SK-N-MC (cell line): ENCODE measurements at regions not wholly inside any gene's neighbourhood (a gene's known extent, or its start where the extent isn't known, plus 50 kb on each side); places are given as distances from the start of the nearest gene placed in this dataset.

Source experiments
- DNase-seq: peaks from one replicate; pipeline ENCODE4 v3.0.0-alpha.2; 2011; ENCODE audit warnings: low read depth, low spot score
- H3K27ac ChIP-seq: fragments of 200-600 bp; sonication (generic); 2 replicates; pipeline ENCODE4 v1.5.1; 2016; ENCODE audit warnings: mixed run types
- H3K36me3 ChIP-seq: fragments of 200-600 bp; sonication (generic); 2 replicates; pipeline ENCODE4 v1.6.1; 2017; ENCODE audit warnings: antibody characterized with exemption, low read length, mixed read lengths; ENCODE audit not compliant: insufficient read depth
- H3K4me3 ChIP-seq: fragments of 200-600 bp; sonication (generic); 2 replicates; pipeline ENCODE4 v1.5.1; 2016
- H3K9ac ChIP-seq: fragments of 200-600 bp; sonication (generic); 2 replicates; pipeline ENCODE4 v1.8.0; 2017; ENCODE audit warnings: mixed run types, mixed read lengths; ENCODE audit not compliant: insufficient read length
- H3K9me3 ChIP-seq: fragments of 200-600 bp; sonication (generic); 2 replicates; pipeline ENCODE4 v1.6.1; 2017; ENCODE audit warnings: low read depth, mild to moderate bottlenecking, antibody characterized with exemption, low read length, moderate library complexity, mixed read lengths
- EZH2 ChIP-seq: fragments of 200-600 bp; sonication (generic); IDR thresholded peaks from one replicate; pipeline ENCODE4 v1.6.1; 2017; ENCODE audit warnings: antibody characterized with exemption
- FOXP2 ChIP-seq: optimal IDR thresholded peaks from 2 replicates; pipeline ENCODE3; 2011; ENCODE audit warnings: mild to moderate bottlenecking, moderate library complexity; ENCODE audit not compliant: insufficient read depth; ENCODE audit errors: extremely low read length, control extremely low read depth
- POLR2AphosphoS5 ChIP-seq: IDR thresholded peaks from 2 replicates; pipeline ENCODE4 v1.6.1; 2012; ENCODE audit warnings: mild to moderate bottlenecking, low read depth, low read length, borderline replicate concordance

GRCh38 chr9:92181296-92181695 lies 66.1 kb upstream of the SPTLC1 start:
- Histone ChIP-seq H3K9ac (no peak overlapping the region), H3K4me3 (no peak overlapping the region), H3K36me3 (no peaks in the 10 kb centered on the region), H3K27ac (no peak overlapping the region), H3K9me3 (no peaks in the 10 kb centered on the region)
- no peak for TF ChIP-seq FOXP2
- TF ChIP-seq EZH2: no peak
- DNase-seq: no peak

GRCh38 chr9:92180669-92181181 lies 65.5 kb upstream of the SPTLC1 start:
- Histone ChIP-seq H3K27ac (no peak overlapping the region), H3K36me3 (no peaks in the 10 kb centered on the region), H3K9me3 (no peaks in the 10 kb centered on the region), H3K4me3 (no peak overlapping the region), H3K9ac (no peak overlapping the region)
- no peak for DNase-seq
- TF ChIP-seq FOXP2 (no peak), POLR2AphosphoS5 (no peak), EZH2 (no peak)

DNA sequence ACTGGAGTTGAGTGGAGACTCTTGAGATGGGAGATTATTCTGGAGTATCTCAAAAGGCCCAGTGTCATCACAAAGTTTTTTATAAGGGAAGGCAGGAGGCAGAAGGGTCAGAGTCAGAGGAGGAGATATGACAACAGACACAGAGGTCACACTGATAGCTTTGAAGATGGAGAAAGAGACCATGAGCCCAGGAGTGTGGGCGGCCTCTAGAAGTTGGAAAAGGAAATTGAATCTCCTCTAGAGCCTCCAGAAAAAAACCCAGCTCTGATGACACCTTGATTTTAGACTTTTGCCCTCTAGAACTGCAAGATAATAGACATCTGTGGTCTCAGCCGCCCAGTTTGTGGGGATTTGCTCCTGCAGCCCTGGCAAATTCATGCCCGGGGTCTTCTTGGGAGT lies 64.8 kb upstream of the SPTLC1 start:
- Histone ChIP-seq H3K4me3 (no peak overlapping the region), H3K9ac (no peak overlapping the region), H3K36me3 (no peaks in the 10 kb centered on the region), H3K27ac (no peak overlapping the region), H3K9me3 (no peaks in the 10 kb centered on the region)
- no peak for TF ChIP-seq FOXP2
- TF ChIP-seq POLR2AphosphoS5: no peak
- TF ChIP-seq EZH2: no peak
- DNase-seq: no peak

DNA sequence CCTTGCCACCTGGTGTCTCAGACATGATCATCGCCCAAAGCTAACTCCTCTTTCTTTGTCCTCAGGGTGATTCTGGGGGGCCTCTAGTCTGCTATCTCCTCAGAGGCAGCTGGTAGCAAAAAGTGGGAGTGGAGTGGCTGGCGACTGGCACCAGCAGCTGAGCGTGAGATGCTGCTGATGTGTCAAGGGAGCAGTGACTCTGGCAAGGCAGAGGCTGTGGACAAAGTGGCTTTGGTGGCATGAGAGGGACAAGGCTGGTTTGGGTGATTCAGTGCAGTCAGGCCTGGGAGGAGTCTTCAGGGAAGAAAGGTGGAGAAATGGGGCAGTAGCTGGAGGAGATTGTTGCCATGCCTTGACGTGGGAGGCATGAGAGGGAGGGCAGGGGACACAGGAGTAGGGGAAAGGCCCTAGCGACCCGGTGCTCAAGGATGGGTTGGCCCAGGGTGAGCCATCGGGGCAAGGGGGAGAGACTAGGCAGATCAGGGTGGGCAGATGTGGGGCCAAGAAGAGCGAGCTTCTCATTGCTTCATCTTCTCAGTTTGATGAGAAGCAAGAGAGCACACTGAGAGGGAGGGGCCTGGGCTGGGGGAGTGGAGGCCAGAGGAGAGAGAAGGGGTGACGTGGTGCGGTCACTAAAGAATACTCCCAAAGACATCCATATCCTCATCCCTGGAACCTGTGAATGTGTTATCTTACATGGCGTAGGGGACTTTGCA lies 64.2 kb upstream of the SPTLC1 start:
- TF ChIP-seq FOXP2: no peak
- TF ChIP-seq POLR2AphosphoS5: no peak
- TF ChIP-seq EZH2: no peak
- H3K9me3 ChIP-seq: no peaks in the 10 kb centered on the region
- DNase-seq: no peak
- H3K4me3 ChIP-seq: no peak overlapping the region
- H3K36me3 ChIP-seq: no peaks in the 10 kb centered on the region
- H3K27ac ChIP-seq: no peak overlapping the region
- H3K9ac ChIP-seq: no peak overlapping the region

GRCh38 chr9:92177591-92177990 lies 62.4 kb upstream of the SPTLC1 start:
- TF ChIP-seq POLR2AphosphoS5 (no peak), FOXP2 (no peak), EZH2 (no peak)
- no peak for DNase-seq

GRCh38 chr9:92176800-92177185 lies 61.6 kb upstream of the SPTLC1 start:
- no peak overlapping the region for H3K4me3 ChIP-seq
- DNase-seq: no peak
- no peak overlapping the region for H3K9ac ChIP-seq
- H3K9me3 ChIP-seq: no peaks in the 10 kb centered on the region
- no peaks in the 10 kb centered on the region for H3K36me3 ChIP-seq
- TF ChIP-seq POLR2AphosphoS5 (no peak), EZH2 (no peak), FOXP2 (no peak)
- no peak overlapping the region for H3K27ac ChIP-seq

More at GRCh38 chr9:92177591-92177990, 62.4 kb upstream of the SPTLC1 start:
- Histone ChIP-seq H3K36me3 (no peaks in the 10 kb centered on the region), H3K27ac (no peak overlapping the region), H3K9me3 (no peaks in the 10 kb centered on the region), H3K4me3 (no peak overlapping the region), H3K9ac (no peak overlapping the region)

DNA sequence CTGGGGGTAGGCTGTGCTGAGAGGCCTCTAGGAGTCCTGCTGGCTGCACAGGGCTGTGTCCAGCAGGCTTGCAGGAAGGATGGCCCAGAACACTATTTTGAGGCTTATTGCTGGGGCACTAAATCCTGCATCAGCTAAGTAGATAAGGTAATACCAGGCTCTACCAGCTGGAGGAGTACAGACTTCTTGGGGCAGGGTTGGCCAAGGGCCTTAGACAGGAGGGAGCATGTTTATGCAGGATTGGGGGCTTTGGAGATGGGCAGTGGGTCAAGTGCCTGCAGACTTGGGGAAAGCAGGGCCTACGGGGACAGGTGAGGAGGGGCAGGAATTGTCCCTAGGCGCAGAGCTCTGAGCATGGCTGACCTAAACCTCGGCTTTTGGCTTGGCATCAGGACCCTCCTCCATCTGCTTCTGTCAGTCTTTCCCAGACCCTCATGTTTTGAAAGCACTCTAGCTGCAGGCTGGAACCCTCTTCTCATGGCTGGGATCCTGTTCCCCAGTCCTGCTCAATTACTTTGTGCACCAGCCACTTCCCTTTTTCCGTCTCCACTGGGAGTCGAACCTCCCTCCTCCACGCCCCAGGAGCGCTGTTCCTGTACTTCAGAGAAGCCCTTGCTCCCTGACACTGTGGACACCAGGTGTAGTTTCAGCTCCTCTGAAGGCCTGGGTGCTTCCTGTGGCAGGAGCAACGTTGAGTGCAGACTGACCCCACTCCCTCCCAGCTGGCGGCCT lies 61.0 kb upstream of the SPTLC1 start:
- Histone ChIP-seq H3K4me3 (no peak overlapping the region), H3K36me3 (no peaks in the 10 kb centered on the region), H3K27ac (no peak overlapping the region), H3K9me3 (no peaks in the 10 kb centered on the region), H3K9ac (no peak overlapping the region)
- TF ChIP-seq EZH2: no peak
- no peak for TF ChIP-seq FOXP2
- TF ChIP-seq POLR2AphosphoS5: no peak
- no peak for DNase-seq

DNA sequence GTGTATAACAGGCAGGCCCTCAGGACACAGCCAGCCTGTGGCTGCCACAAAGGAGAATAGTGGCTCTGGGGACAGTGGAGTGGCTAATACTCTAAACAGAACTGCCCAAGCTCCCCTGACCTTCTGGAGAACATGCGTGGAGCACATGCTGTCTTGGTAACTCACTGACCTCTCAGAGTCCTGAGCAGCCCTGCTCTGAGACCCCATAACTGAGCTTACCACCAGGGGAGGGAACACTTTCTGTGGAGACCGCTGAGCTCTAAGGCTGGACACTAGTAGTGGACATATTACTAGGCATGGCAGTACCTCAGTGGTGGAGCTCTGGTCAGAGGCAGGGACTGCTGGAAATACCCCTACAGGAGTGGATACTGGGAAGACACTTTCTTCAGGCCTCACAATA lies 60.2 kb upstream of the SPTLC1 start:
- Histone ChIP-seq H3K27ac (no peak overlapping the region), H3K9ac (no peak overlapping the region), H3K36me3 (no peaks in the 10 kb centered on the region), H3K4me3 (no peak overlapping the region), H3K9me3 (no peaks in the 10 kb centered on the region)
- TF ChIP-seq EZH2: no peak
- no peak for TF ChIP-seq FOXP2
- TF ChIP-seq POLR2AphosphoS5: no peak
- no peak for DNase-seq

DNA sequence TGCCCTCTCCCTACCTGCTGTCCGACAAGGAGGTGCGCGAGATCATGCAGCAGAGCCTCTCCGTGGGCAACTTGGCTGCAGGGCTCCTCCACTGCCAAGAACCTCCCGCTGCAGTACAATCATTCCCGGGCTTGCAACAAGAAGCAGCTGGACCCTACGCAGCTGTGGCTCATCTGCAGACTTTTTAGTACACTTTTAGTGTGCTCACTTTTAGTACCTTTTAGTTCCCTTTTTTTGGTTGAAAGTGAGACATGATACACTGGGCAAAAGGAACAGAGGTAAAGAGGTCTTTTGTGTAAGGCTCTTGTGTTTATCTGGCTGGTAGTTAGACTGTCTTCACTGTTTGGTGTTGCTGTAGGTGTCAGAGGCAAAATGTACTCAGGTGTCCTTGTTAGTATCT lies 58.1 kb upstream of the SPTLC1 start:
- Histone ChIP-seq H3K27ac (no peak overlapping the region), H3K36me3 (no peaks in the 10 kb centered on the region), H3K9ac (no peak overlapping the region), H3K4me3 (no peak overlapping the region), H3K9me3 (no peaks in the 10 kb centered on the region)
- no peak for DNase-seq
- no peak for TF ChIP-seq FOXP2

DNA sequence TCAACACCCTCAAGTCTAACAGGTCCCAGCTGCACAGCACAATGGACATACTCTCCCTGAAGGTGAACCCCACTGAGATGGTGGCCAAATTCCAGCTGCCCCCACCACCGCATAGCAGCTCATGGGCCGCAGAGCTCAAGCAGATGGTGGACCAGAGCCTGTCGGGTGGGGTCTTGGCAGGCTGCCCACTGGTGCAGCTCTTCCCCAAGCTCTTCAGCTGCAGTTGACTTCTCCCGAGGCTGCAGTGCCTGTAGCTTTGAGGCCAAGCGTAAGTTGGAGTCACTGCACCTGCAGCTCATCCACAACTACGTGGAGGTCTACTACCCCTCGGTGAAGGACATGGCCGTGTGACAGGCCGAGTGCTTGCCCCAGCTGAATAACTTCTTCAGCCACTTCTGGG lies 56.6 kb upstream of the SPTLC1 start:
- Histone ChIP-seq H3K36me3 (no peaks in the 10 kb centered on the region), H3K9me3 (no peaks in the 10 kb centered on the region), H3K27ac (no peak overlapping the region), H3K4me3 (no peak overlapping the region), H3K9ac (no peak overlapping the region)
- TF ChIP-seq EZH2 (no peak), POLR2AphosphoS5 (no peak), FOXP2 (no peak)
- no peak for DNase-seq
